ENCODE measurements at regions not wholly inside any gene's neighbourhood (a gene's known extent, or its start where the extent isn't known, plus 50 kb on each side); places are given as distances from the start of the nearest gene placed in this dataset.

- no peak for DNase-seq (ENCODE audit: low spot score, unreplicated experiment)
- Mint-ChIP-seq H3K9me3 (ENCODE audit: low read depth) (no peaks in the 10 kb centered on the region), H3K4me1 (ENCODE audit: low read depth) (peaks cover 29% of the 10 kb centered on the region), H3K27ac (no peak overlapping the region), H3K36me3 (ENCODE audit: insufficient read depth) (no peaks in the 10 kb centered on the region), H3K4me3 (ENCODE audit: low read depth) (no peak overlapping the region), H3K27me3 (peaks cover 2% of the 10 kb centered on the region)
- TF ChIP-seq, protein P1, sequence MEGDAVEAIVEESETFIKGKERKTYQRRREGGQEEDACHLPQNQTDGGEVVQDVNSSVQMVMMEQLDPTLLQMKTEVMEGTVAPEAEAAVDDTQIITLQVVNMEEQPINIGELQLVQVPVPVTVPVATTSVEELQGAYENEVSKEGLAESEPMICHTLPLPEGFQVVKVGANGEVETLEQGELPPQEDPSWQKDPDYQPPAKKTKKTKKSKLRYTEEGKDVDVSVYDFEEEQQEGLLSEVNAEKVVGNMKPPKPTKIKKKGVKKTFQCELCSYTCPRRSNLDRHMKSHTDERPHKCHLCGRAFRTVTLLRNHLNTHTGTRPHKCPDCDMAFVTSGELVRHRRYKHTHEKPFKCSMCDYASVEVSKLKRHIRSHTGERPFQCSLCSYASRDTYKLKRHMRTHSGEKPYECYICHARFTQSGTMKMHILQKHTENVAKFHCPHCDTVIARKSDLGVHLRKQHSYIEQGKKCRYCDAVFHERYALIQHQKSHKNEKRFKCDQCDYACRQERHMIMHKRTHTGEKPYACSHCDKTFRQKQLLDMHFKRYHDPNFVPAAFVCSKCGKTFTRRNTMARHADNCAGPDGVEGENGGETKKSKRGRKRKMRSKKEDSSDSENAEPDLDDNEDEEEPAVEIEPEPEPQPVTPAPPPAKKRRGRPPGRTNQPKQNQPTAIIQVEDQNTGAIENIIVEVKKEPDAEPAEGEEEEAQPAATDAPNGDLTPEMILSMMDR (IDR thresholded peaks at IDR 0.05; ENCODE audit: unreplicated experiment) = no peak
Measured at GRCh38 chr4:79048878-79049277, 109.6 kb upstream of the PAQR3 start.

DNA sequence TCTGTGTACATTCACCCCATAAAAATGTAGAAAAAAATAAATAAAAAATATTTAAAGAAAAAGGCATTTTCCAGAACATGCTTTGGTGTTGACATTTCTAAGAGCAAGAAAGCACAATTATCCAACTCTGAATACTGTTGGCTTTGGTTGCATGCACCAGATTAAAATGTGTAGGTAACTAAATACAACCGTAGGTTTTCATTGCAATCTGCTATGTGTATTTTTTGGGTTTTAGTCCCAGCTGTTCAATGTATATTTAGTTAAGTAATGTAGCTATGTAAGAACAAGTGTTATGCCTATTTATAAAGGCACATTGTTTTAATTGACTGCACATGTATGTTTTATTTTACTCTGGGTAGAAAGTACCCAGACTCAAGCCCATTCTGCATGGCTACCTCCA is 108.1 kb upstream of the PAQR3 start:
- H3K27me3 Mint-ChIP-seq = peaks cover 2% of the 10 kb centered on the region
- no peaks in the 10 kb centered on the region for H3K9me3 Mint-ChIP-seq (ENCODE audit: low read depth)
- no peak for DNase-seq (ENCODE audit: low spot score, unreplicated experiment)
- H3K36me3 Mint-ChIP-seq (ENCODE audit: insufficient read depth) = no peaks in the 10 kb centered on the region
- TF ChIP-seq, protein P1 (IDR thresholded peaks at IDR 0.05; ENCODE audit: unreplicated experiment) = no peak
- H3K4me1 Mint-ChIP-seq (ENCODE audit: low read depth) = peaks cover 39% of the 10 kb centered on the region
- no peak overlapping the region for H3K27ac Mint-ChIP-seq
- no peak overlapping the region for H3K4me3 Mint-ChIP-seq (ENCODE audit: low read depth)

DNA sequence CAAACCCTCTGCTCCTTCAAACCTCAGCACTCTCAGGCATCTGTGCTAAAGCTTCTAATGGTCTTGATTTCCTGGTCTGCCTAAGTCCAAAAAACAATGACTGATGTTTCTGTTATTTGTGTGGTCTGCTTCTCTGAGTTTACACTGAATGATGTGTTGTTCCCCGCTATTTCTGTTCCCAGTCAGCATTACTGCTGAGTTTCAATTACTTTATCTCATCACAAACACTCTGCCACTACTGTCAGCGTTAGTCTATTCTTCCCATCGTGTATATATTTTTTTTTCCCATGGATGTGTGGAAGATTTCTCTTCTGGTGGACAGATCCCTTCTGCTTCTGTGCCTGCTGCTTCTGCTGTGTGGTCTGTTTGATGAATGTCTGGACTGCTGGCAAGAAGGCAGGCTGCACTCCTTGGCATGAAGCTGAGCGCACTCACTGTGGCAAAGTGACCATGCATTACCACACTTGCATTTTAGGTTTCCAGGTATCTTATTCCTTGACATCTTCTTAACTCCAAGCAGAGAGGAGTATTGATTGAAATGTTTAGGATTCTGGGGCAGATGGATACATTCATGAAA is 106.9 kb upstream of the PAQR3 start:
- TF ChIP-seq, protein P1 (IDR thresholded peaks at IDR 0.05; ENCODE audit: unreplicated experiment) = no peak
- no peaks in the 10 kb centered on the region for H3K9me3 Mint-ChIP-seq (ENCODE audit: low read depth)
- no peak overlapping the region for H3K27ac Mint-ChIP-seq
- no peaks in the 10 kb centered on the region for H3K36me3 Mint-ChIP-seq (ENCODE audit: insufficient read depth)
- peaks cover 2% of the 10 kb centered on the region for H3K27me3 Mint-ChIP-seq
- no peak for DNase-seq (ENCODE audit: low spot score, unreplicated experiment)
- H3K4me3 Mint-ChIP-seq (ENCODE audit: low read depth) = no peak overlapping the region
- H3K4me1 Mint-ChIP-seq (ENCODE audit: low read depth) = peaks cover 41% of the 10 kb centered on the region

DNA sequence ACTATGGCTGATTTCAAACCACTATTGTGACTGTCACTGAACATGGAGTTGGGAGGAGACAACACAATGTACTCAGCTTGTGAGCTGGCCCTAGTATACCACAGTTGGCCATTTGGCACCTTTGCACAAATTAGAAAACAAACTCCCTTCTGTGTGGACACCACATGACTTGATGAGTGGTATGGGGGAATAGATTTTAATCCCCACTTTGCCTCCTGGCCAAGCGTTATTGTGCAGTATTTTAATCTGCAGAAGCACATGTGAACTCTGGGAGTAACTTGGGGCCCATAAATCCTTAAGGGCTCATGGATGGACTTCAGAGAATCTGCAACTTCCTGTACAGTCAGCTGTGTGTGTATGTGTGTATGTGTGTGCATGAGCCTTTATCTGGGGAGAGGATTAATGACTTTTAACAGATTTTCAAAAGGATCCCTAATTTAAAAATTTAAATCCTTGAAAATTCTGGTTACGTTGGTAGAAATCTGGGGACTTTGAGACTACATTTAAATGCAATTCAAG is 105.0 kb upstream of the PAQR3 start:
- Mint-ChIP-seq H3K4me3 (ENCODE audit: low read depth) (no peak overlapping the region), H3K9me3 (ENCODE audit: low read depth) (no peaks in the 10 kb centered on the region), H3K27me3 (peaks cover 2% of the 10 kb centered on the region), H3K4me1 (ENCODE audit: low read depth) (peaks cover 32% of the 10 kb centered on the region), H3K36me3 (ENCODE audit: insufficient read depth) (no peaks in the 10 kb centered on the region), H3K27ac (no peak overlapping the region)
- TF ChIP-seq, protein P1 (IDR thresholded peaks at IDR 0.05; ENCODE audit: unreplicated experiment) = no peak
- no peak for DNase-seq (ENCODE audit: low spot score, unreplicated experiment)

- Mint-ChIP-seq H3K27me3 (peaks cover 2% of the 10 kb centered on the region), H3K27ac (peak overlapping the region; percentile 37), H3K36me3 (ENCODE audit: insufficient read depth) (no peaks in the 10 kb centered on the region), H3K9me3 (ENCODE audit: low read depth) (no peaks in the 10 kb centered on the region), H3K4me1 (ENCODE audit: low read depth) (peaks cover 30% of the 10 kb centered on the region), H3K4me3 (ENCODE audit: low read depth) (no peak overlapping the region)
- no peak for DNase-seq (ENCODE audit: low spot score, unreplicated experiment)
- TF ChIP-seq, protein P1 (IDR thresholded peaks at IDR 0.05; ENCODE audit: unreplicated experiment) = no peak
Measured at GRCh38 chr4:79043138-79043537, 103.9 kb upstream of the PAQR3 start.

All from progenitor cell of endocrine pancreas (in vitro differentiated cells).